H9 (cell line): ENCODE measurements at regions not wholly inside any gene's neighbourhood (a gene's known extent, or its start where the extent isn't known, plus 50 kb on each side); places are given as distances from the start of the nearest gene placed in this dataset.

Experiments
- DNase-seq: peaks from one replicate; pipeline ENCODE4 v3.0.0-alpha.2; 2017
- H2AFZ ChIP-seq: one replicate; pipeline ENCODE4 v1.6.1; 2013; ENCODE audit warnings: mild to moderate bottlenecking, low read length, control low read depth, moderate library complexity
- H2AK5ac ChIP-seq: 2 replicates; pipeline ENCODE4 v1.6.1; 2013; ENCODE audit warnings: low read length, control low read depth, mixed read lengths; ENCODE audit not compliant: insufficient read length
- H2BK120ac ChIP-seq: one replicate; pipeline ENCODE4 v1.6.1; 2013; ENCODE audit warnings: low read depth, mild to moderate bottlenecking, low read length, control low read depth, inconsistent platforms; ENCODE audit not compliant: poor library complexity, severe bottlenecking
- H2BK12ac ChIP-seq: 2 replicates; pipeline ENCODE4 v1.6.1; 2013; ENCODE audit warnings: low read length, control low read depth, mixed read lengths, low read depth; ENCODE audit not compliant: insufficient read length
- H2BK15ac ChIP-seq: 2 replicates; pipeline ENCODE4 v1.6.1; 2013; ENCODE audit warnings: low read depth, low read length, control low read depth
- H2BK20ac ChIP-seq: one replicate; pipeline ENCODE4 v1.6.1; 2013; ENCODE audit warnings: low read depth, mild to moderate bottlenecking, low read length, control low read depth, inconsistent platforms; ENCODE audit not compliant: poor library complexity, severe bottlenecking
- H2BK5ac ChIP-seq: 2 replicates; pipeline ENCODE4 v1.6.1; 2013; ENCODE audit warnings: low read length, control low read depth, mixed read lengths; ENCODE audit not compliant: insufficient read length
- H3K14ac ChIP-seq: 2 replicates; pipeline ENCODE4 v1.6.1; 2013; ENCODE audit warnings: low read length, control low read depth; ENCODE audit not compliant: insufficient read depth
- H3K18ac ChIP-seq: 2 replicates; pipeline ENCODE4 v1.6.1; 2013; ENCODE audit warnings: low read depth, mild to moderate bottlenecking, mixed read lengths, low read length, control low read depth; ENCODE audit not compliant: insufficient read length
- H3K23ac ChIP-seq: 2 replicates; pipeline ENCODE4 v1.6.1; 2013; ENCODE audit warnings: low read length, control low read depth, mixed read lengths, low read depth; ENCODE audit not compliant: insufficient read length
- H3K23me2 ChIP-seq: 2 replicates; pipeline ENCODE4 v1.6.1; 2013; ENCODE audit warnings: low read depth, mild to moderate bottlenecking, mixed read lengths, low read length, control low read depth; ENCODE audit not compliant: insufficient read length, poor library complexity, severe bottlenecking
- H3K27ac ChIP-seq: 2 replicates; pipeline ENCODE4 v1.5.1; 2013; ENCODE audit warnings: low read length, control low read depth, mixed read lengths, low read depth; ENCODE audit not compliant: insufficient read length
- H3K27me3 ChIP-seq: 2 replicates; pipeline ENCODE4 v1.6.1; 2013; ENCODE audit warnings: low read length, control low read depth, inconsistent platforms; ENCODE audit not compliant: insufficient read depth
- H3K4ac ChIP-seq: 2 replicates; pipeline ENCODE4 v1.6.1; 2013; ENCODE audit warnings: low read depth, mild to moderate bottlenecking, control low read depth, inconsistent platforms, low read length, moderate library complexity
- H3K4me1 ChIP-seq: 2 replicates; pipeline ENCODE4 v1.6.1; 2013; ENCODE audit warnings: low read length, control low read depth, inconsistent platforms; ENCODE audit not compliant: insufficient read depth
- H3K4me2 ChIP-seq: 2 replicates; pipeline ENCODE4 v1.6.1; 2013; ENCODE audit warnings: low read length, control low read depth, mixed read lengths; ENCODE audit not compliant: insufficient read length, insufficient read depth
- H3K56ac ChIP-seq: 2 replicates; pipeline ENCODE4 v1.6.1; 2013; ENCODE audit warnings: low read depth, mild to moderate bottlenecking, mixed read lengths, low read length, control low read depth; ENCODE audit not compliant: insufficient read length
- H3K79me1 ChIP-seq: 2 replicates; pipeline ENCODE4 v1.6.1; 2013; ENCODE audit warnings: low read depth, mild to moderate bottlenecking, moderate library complexity, low read length, control low read depth, inconsistent platforms; ENCODE audit not compliant: insufficient read depth, poor library complexity, severe bottlenecking
- H3K79me2 ChIP-seq: 2 replicates; pipeline ENCODE4 v1.6.1; 2013; ENCODE audit warnings: low read length, control low read depth, inconsistent platforms; ENCODE audit not compliant: insufficient read depth
- H3K9ac ChIP-seq: 2 replicates; pipeline ENCODE4 v1.6.1; 2013; ENCODE audit warnings: low read length, control low read depth, mixed read lengths; ENCODE audit not compliant: insufficient read length; ENCODE audit errors: extremely low read depth
- H3K9me3 ChIP-seq: one replicate; pipeline ENCODE4 v1.6.1; 2013; ENCODE audit warnings: low read depth, low read length, inconsistent platforms; ENCODE audit not compliant: control insufficient read depth
- H3T11ph ChIP-seq: one replicate; pipeline ENCODE4 v1.6.1; 2013; ENCODE audit warnings: mild to moderate bottlenecking, low read length, control low read depth, inconsistent platforms
- H4K20me1 ChIP-seq: one replicate; pipeline ENCODE4 v1.6.1; 2013; ENCODE audit not compliant: control insufficient read depth, insufficient read length, insufficient read depth
- H4K5ac ChIP-seq: 2 replicates; pipeline ENCODE4 v1.6.1; 2013; ENCODE audit warnings: low read depth, mild to moderate bottlenecking, mixed read lengths, low read length, control low read depth; ENCODE audit not compliant: insufficient read length
- H4K8ac ChIP-seq: replicated peaks from 2 replicates; pipeline ENCODE4 v1.6.1; 2013; ENCODE audit warnings: low read length, control low read depth, mixed read lengths, low read depth; ENCODE audit not compliant: insufficient read length
- H4K91ac ChIP-seq: 2 replicates; pipeline ENCODE4 v1.6.1; 2013; ENCODE audit warnings: low read depth, mild to moderate bottlenecking, moderate library complexity, mixed read lengths, low read length, control low read depth; ENCODE audit not compliant: insufficient read length
- H3K27ac Mint-ChIP-seq, 3 experiments: 2 replicates in 2 of 3; 3 replicates in 1 of 3; pipeline ENCODE4 v1.8.0; 2020 to 2021; ENCODE audit warnings: mixed read lengths in 3 of 3, mild to moderate bottlenecking in 1 of 3, moderate library complexity in 1 of 3
- H3K27me3 Mint-ChIP-seq: 2 replicates; pipeline ENCODE4 v1.8.0; 2021; ENCODE audit warnings: low read depth, mild to moderate bottlenecking, moderate library complexity, mixed read lengths
- H3K36me3 Mint-ChIP-seq, 3 experiments: 2 replicates in 2 of 3; 3 replicates in 1 of 3; pipeline ENCODE4 v1.8.0; 2020 to 2021; ENCODE audit warnings: low read depth in 3 of 3, mixed read lengths in 3 of 3; ENCODE audit not compliant: insufficient read depth in 1 of 3
- H3K4me1 Mint-ChIP-seq, 2 experiments: 2 replicates each; pipeline ENCODE4 v1.8.0; 2020; ENCODE audit warnings: mixed read lengths in 2 of 2
- H3K4me3 Mint-ChIP-seq, 2 experiments: 2 replicates in 1 of 2; 3 replicates in 1 of 2; pipeline ENCODE4 v1.8.0; 2020 to 2021; ENCODE audit warnings: mild to moderate bottlenecking in 2 of 2, mixed read lengths in 2 of 2, moderate library complexity in 1 of 2
- H3K9me3 Mint-ChIP-seq, 2 experiments: 2 replicates in 1 of 2; 3 replicates in 1 of 2; pipeline ENCODE4 v1.8.0; 2020; ENCODE audit warnings: mild to moderate bottlenecking in 2 of 2, mixed read lengths in 2 of 2, moderate library complexity in 1 of 2
- WGBS: extraction: QIAGEN DNeasy Blood & Tissue Kit; methylation state at CpG from one replicate; pipeline ENCODE4 v1.1.7; 2013; ENCODE audit warnings: missing lambda C conversion rate, low lambda C conversion rate, mixed read lengths; ENCODE audit not compliant: insufficient read length; ENCODE audit errors: extremely low coverage; 5-methylcytosine and 5-hydroxymethylcytosine counted together
- TF ChIP-seq, protein P1 (sequence below): fragments of 200-600 bp; sonication (generic); conservative IDR thresholded peaks from 3 replicates; pipeline ENCODE4 v1.8.0; 2021; ENCODE audit warnings: antibody characterized with exemption, mild to moderate bottlenecking

DNA sequence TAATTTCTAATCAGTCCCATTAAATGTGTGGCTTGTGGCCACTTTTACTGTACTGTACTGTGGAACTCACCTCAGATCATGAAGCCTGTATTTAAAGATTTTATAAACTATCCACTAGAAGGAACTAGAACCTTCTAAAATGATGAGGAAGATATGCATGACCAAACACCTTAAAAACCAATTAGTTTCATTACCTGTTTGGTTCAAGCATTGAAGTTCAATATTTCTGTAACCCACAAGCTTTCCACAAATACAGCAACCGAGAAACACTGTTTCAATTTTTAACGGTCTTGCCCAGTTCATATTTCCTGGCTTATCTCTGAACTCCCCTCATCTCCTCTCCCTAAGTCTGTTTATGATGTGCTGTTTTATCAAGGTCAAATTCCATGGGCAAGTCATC lies 264.3 kb upstream of the PLD5 start:
- H4K20me1 ChIP-seq = no peaks in the 10 kb centered on the region
- no peak overlapping the region for H4K5ac ChIP-seq
- H2BK5ac ChIP-seq = no peak overlapping the region
- no peaks in the 10 kb centered on the region for H3K79me1 ChIP-seq
- H3K9ac ChIP-seq = no peak overlapping the region
- H4K91ac ChIP-seq = no peak overlapping the region
- no peaks in the 10 kb centered on the region for H3K27me3 ChIP-seq
- WGBS = no CpG with 5 or more reads among the region's 2 CpGs
- H3K14ac ChIP-seq = no peak overlapping the region
- H3T11ph ChIP-seq = no peak overlapping the region
- TF ChIP-seq, protein P1, sequence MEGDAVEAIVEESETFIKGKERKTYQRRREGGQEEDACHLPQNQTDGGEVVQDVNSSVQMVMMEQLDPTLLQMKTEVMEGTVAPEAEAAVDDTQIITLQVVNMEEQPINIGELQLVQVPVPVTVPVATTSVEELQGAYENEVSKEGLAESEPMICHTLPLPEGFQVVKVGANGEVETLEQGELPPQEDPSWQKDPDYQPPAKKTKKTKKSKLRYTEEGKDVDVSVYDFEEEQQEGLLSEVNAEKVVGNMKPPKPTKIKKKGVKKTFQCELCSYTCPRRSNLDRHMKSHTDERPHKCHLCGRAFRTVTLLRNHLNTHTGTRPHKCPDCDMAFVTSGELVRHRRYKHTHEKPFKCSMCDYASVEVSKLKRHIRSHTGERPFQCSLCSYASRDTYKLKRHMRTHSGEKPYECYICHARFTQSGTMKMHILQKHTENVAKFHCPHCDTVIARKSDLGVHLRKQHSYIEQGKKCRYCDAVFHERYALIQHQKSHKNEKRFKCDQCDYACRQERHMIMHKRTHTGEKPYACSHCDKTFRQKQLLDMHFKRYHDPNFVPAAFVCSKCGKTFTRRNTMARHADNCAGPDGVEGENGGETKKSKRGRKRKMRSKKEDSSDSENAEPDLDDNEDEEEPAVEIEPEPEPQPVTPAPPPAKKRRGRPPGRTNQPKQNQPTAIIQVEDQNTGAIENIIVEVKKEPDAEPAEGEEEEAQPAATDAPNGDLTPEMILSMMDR = no peak
- H2BK120ac ChIP-seq = no peak overlapping the region
- no peak overlapping the region for H3K4me2 ChIP-seq
- H3K23ac ChIP-seq = no peak overlapping the region
- H3K4me1 ChIP-seq = no peaks in the 10 kb centered on the region
- H2BK12ac ChIP-seq = no peak overlapping the region
- no peak overlapping the region for H2AK5ac ChIP-seq
- no peaks in the 10 kb centered on the region for H3K9me3 ChIP-seq
- Mint-ChIP-seq H3K9me3 (peaks cover 5% of the 10 kb centered on the region in 2 experiments; a peak in 3 of 5 replicates), H3K36me3 (peaks cover 4% of the 10 kb centered on the region in 3 experiments; a peak in 3 of 7 replicates), H3K4me3 (no peak overlapping the region), H3K27ac (no peak overlapping the region), H3K27me3 (no peaks in the 10 kb centered on the region), H3K4me1 (peaks cover 2 to 4% of the 10 kb centered on the region in 2 experiments; a peak in 2 of 4 replicates)
- no peak overlapping the region for H3K4ac ChIP-seq
- no peak overlapping the region for H4K8ac ChIP-seq
- no peak overlapping the region for H3K18ac ChIP-seq
- H3K79me2 ChIP-seq = no peaks in the 10 kb centered on the region
- no peak overlapping the region for H3K27ac ChIP-seq
- H2BK20ac ChIP-seq = no peak overlapping the region
- H3K56ac ChIP-seq = no peak overlapping the region
- no peaks in the 10 kb centered on the region for H3K23me2 ChIP-seq
- H2AFZ ChIP-seq = no peak overlapping the region
- DNase-seq = no peak
- no peak overlapping the region for H2BK15ac ChIP-seq
